GM10847 (cell line): ENCODE measurements at regions not wholly inside any gene's neighbourhood (a gene's known extent, or its start where the extent isn't known, plus 50 kb on each side); places are given as distances from the start of the nearest gene placed in this dataset.

ENCODE experiments used
- POLR2A ChIP-seq: IDR thresholded peaks from 2 replicates; pipeline ENCODE4 v1.6.1; 2011; ENCODE audit not compliant: insufficient read length; ENCODE audit errors: extremely low read depth

DNA sequence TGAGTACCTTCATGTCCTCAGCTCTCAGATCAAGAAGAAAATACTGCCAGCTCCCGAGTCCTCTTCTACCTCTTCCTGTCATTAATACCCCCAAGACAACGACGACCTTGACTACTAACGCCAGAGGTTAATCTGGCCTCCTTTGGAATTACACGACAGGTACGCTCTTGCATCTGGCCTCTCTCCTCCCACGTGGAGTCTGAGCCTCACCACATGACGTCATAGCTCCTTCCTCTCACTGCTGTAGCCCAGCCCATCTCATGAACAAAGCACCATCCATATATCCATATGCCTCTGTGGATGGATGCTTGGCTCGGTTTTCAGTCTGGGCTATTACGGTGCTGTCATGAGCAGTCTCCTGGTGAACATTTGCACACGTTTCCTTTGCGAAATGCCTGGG is 110.2 kb upstream of the TNRC6C start:
- no peak for TF ChIP-seq POLR2A

DNA sequence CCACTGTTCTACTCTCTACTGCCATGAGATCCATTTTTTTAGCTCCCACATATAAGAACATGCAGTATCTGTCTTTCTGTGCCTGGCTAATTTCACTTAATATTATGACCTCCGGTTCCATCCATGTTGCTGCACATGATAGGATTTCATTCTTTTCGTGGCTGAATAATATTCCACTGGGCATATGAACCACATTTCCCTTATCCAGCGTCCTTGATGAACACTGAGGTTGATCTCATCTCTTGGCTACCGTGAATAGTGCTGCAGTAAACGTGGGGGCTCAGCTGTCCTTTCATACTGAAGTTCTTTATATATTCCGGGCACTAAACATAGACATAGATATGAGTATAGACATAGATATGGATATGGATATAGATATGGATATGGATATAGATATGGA is 109.3 kb upstream of the TNRC6C start:
- TF ChIP-seq POLR2A = no peak

DNA sequence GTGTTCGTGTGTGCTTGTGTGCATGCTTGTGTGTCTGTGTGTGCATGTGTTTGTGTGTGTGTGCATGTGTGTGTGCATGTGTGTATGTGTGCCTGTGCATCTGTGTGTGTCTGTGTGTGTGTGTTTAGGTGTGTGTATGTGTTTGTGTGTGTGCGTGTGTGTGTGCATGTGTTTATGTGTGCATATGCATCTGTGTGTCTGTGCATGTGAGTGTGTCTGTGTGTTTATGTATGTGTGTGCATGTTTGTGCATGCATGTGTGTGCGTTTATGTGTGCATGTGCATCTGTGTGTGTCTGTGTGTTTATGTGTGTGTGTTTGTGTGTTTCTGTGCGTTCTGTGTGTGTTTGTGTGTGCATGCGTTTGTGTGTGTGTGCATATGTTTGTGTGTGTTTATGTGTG is 106.6 kb upstream of the TNRC6C start:
- no peak for TF ChIP-seq POLR2A

DNA sequence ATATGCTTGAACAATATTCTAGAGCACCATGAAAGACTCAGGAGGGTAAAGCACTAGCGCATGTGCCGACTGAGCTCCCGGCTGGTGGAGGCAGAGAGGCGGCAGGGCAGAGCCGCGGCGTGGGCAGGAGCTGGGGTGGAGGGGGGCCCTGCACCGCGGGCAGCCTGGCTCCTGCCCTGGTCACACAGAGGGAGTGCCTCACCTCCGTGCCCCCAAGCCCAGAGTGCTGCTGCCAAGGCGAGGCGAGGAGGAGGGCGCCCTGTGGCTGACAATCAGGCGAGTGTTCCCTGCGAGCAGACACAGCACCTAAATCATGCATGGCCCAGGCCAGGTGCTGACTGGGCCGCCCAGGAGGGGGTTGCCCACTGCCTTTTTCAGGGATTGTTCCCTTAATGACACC is 105.8 kb upstream of the TNRC6C start:
- no peak for TF ChIP-seq POLR2A

DNA sequence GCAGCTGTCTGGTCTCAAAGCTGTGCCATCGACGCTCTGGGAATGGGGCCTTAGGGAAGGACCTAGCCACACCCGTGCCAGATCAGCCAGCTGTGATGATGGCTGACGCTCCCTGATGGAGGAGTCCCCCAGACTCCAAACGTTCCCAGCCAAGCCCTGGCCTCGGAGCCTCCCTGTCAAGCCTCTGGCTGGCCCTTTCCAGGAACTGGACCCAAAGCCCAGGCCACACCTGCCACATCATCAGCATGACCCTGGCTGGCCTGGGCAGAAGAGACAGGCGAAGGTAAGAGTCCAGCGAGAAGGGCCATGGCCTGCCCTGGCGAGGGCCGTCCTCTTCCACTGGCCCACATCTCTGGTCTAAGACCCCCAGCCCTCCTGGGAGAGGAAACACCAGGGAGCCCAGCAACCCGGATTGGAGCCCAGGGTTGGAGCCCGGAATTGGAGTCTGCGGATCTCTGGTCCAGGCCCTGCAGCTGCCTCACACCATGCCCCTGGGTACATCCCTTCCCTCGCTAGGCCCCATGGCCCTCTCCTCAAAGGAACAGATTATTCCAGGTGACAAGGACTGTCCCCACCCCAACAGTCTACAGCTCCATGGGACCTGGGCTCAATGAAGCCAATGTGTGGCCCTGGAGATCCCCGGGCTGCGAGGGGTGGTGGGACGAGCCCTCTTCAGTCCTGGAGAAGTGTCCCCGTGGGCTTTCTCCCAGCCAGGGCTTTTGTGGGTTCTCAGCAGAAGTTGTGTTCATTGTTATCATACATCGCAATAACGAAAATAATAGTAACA is 105.1 kb upstream of the TNRC6C start:
- TF ChIP-seq POLR2A = no peak

DNA sequence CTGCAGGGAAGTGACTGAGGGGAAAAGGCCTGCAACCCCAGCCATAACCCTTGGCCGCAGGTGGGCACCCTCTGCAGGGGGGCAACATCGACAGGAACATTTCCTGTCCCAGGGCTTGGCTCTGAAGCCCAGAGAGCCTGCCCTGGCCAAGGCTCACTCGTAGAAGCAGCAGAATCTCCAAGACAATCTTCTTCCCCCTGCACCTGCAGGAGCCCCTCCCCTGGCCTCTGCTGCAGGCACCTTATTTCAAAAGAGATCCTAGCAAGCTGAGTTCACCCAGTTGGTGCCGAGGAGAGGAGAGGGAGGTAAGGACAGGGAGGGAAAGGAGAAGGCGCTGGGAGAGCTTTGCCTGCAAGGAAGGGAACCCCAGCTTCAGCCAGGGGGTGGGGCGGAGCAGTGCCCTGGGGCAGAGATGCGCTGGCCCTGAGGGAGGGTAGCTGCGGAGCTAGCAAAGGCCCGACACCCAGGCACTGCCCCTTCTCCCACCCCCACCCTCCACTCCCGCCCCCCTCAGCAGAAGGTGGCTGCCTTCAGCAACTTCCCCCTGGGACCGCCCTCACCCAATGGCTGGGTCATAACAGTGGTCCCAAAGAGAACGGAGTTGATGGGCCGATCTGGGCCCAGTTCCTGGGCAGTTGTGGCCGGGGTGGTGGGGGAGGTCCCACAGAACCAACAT is 104.3 kb upstream of the TNRC6C start:
- TF ChIP-seq POLR2A = no peak

DNA sequence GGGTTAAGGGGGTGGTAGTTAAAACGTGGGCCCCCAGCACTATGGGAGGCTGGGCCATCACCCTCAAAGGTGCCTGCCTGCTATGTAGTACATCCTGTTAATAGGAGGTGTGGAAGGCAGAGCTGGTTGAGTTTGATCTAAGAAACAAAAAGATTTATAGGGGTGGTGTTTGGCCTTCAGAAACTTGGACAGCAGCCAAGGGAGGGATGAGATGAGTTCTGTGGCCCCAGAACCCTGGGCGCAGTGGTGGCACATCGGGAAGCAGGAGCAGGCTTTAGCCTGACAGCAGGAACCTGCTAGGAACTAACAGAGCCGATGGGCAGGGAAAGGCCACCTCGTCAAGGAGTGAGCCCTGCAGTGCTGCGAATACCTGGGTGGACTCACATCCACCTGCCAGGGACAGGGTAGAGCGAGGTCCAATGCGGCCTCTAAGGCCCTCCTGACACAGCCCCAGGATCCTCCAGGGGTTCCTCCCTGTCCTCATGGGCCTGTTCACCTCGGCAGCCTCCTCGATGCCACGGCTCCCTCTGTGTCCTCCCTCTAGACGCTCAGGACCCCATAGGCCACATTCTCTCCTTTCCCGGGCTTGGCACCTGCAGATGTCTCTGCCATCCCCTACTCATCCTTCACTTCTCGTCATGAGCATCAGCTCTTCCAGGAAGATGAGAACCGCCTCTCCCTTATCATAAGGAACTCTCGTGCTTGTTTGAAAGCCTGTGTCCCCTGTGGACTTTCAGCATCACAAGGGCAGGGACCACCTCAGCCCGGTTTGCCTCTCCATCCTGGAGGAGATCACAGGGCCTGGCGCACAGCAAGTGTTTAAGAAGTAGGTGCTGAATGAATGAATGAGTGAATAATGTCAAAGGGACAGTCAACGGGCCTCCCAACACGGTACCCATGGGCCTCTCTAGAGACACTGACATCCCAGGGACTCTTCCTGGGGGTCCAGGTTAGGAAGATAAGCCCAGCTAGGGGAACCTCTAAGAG is 103.5 kb upstream of the TNRC6C start:
- TF ChIP-seq POLR2A = no peak

- TF ChIP-seq POLR2A = no peak
Observed at GRCh38 chr17:77856551-77857305, 101.8 kb upstream of the TNRC6C start.

GRCh38 chr17:77857306-77857555 is 101.3 kb upstream of the TNRC6C start:
- no peak for TF ChIP-seq POLR2A

DNA sequence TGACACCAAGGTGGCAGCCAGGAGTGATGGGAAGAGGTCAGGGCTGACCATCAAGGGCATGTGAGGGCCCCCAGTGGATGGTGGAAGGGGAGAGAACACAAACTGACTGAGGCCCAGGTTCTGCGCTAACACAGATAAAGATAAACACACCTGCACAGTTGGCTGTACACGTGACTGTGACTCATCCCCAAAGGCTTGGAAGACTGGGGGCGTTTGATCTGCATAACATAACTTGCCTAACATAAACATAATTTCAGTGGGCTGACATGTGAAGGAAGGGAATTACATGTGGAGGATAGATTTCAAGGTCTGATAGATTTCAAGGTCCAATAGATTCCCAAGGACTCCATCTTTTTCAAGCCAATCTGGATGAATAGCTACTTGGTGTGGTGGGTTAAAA is 100.9 kb upstream of the TNRC6C start:
- no peak for TF ChIP-seq POLR2A

- TF ChIP-seq POLR2A = no peak
Observed at GRCh38 chr17:77858291-77859034, 100.0 kb upstream of the TNRC6C start.

DNA sequence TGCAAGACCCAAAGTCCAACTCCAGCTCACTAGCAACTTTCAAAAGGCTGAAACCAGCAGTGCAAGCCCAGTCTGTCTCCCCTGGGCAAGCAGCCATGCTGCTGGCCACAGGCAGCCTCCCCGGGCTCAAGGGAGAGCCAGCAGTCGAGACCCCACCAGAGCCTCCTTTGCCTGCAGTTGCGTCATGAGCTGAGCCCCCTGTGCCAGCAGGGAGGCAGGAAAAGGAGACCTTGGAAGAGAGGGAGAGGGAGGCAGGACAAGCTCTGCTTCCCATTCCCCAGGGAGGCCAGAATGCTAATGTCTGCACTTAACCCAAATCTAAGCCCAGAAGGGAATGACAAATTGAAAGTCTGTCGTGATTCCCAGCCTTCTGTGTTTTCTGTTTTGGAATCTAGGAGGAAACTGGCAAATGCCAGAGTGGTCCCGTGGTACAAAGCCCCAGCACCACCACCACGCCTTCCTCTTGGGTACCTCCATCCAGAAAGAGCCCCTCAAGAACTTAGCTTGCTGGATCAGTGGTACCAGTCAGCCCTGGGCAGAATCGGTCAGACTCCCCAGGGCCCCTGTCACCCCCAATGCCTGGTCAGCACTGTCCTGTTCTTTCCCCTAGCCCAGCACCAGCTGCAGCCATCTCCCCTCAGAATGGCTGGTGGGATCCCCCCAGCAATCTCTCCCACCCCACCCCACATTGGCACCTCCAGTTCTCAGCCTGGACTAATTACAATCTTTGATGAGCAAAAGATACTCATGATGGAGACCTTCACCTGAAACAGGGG is 99.3 kb upstream of the TNRC6C start:
- TF ChIP-seq POLR2A = no peak

- no peak for TF ChIP-seq POLR2A
Observed at GRCh38 chr17:77861133-77861695, 97.3 kb upstream of the TNRC6C start.
